ENCODE measurements at regions not wholly inside any gene's neighbourhood (a gene's known extent, or its start where the extent isn't known, plus 50 kb on each side); places are given as distances from the start of the nearest gene placed in this dataset.

GRCh38 chr10:56028298-56029132 lies 332.5 kb downstream of the ZWINT start:
- H3K27ac ChIP-seq (ENCODE audit: low read length): no peak overlapping the region
- no peaks in the 10 kb centered on the region for H3K9me3 ChIP-seq (ENCODE audit: insufficient read depth, low read length, severe bottlenecking)
- H3K4me3 ChIP-seq (ENCODE audit: low read depth in 1 of 2, low read length in 2 of 2): no peak overlapping the region
- ATAC-seq (ENCODE audit: insufficient read depth, low read depth): no peak
- no peaks in the 10 kb centered on the region for H3K79me2 ChIP-seq (ENCODE audit: insufficient read depth, low read length)
- H4K20me1 ChIP-seq (ENCODE audit: insufficient read depth, low read length): no peaks in the 10 kb centered on the region
- H3K9ac ChIP-seq (ENCODE audit: low read depth, low read length): no peak overlapping the region
- no peaks in the 10 kb centered on the region for H3K4me1 ChIP-seq (ENCODE audit: insufficient read depth, low read length)
- TF ChIP-seq, protein P1, sequence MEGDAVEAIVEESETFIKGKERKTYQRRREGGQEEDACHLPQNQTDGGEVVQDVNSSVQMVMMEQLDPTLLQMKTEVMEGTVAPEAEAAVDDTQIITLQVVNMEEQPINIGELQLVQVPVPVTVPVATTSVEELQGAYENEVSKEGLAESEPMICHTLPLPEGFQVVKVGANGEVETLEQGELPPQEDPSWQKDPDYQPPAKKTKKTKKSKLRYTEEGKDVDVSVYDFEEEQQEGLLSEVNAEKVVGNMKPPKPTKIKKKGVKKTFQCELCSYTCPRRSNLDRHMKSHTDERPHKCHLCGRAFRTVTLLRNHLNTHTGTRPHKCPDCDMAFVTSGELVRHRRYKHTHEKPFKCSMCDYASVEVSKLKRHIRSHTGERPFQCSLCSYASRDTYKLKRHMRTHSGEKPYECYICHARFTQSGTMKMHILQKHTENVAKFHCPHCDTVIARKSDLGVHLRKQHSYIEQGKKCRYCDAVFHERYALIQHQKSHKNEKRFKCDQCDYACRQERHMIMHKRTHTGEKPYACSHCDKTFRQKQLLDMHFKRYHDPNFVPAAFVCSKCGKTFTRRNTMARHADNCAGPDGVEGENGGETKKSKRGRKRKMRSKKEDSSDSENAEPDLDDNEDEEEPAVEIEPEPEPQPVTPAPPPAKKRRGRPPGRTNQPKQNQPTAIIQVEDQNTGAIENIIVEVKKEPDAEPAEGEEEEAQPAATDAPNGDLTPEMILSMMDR (IDR thresholded peaks at IDR 0.05; ENCODE audit: borderline replicate concordance, extremely low read depth, low read length, poor library complexity, severe bottlenecking): no peak
- no peak for TF ChIP-seq EZH2 (IDR thresholded peaks at IDR 0.05; ENCODE audit: borderline replicate concordance, low read depth, low read length, severe bottlenecking)
- no peaks in the 10 kb centered on the region for H3K36me3 ChIP-seq (ENCODE audit: insufficient read depth, low read length)
- no peak overlapping the region for H2AFZ ChIP-seq (ENCODE audit: low read depth, low read length)
- H3K4me2 ChIP-seq (ENCODE audit: insufficient read depth, low read length): no peak overlapping the region
- no peaks in the 10 kb centered on the region for H3K27me3 ChIP-seq (ENCODE audit: insufficient read depth, low read length, poor library complexity)
- DNase-seq: no peak

- Histone ChIP-seq H4K20me1 (ENCODE audit: insufficient read depth, low read length) (no peaks in the 10 kb centered on the region), H3K9ac (ENCODE audit: low read depth, low read length) (no peak overlapping the region), H3K4me2 (ENCODE audit: insufficient read depth, low read length) (no peak overlapping the region), H3K9me3 (ENCODE audit: insufficient read depth, low read length, severe bottlenecking) (no peaks in the 10 kb centered on the region), H3K27me3 (ENCODE audit: insufficient read depth, low read length, poor library complexity) (no peaks in the 10 kb centered on the region), H3K27ac (ENCODE audit: low read length) (no peak overlapping the region), H3K4me1 (ENCODE audit: insufficient read depth, low read length) (no peaks in the 10 kb centered on the region), H3K4me3 (ENCODE audit: low read depth in 1 of 2, low read length in 2 of 2) (no peak overlapping the region), H3K36me3 (ENCODE audit: insufficient read depth, low read length) (no peaks in the 10 kb centered on the region), H3K79me2 (ENCODE audit: insufficient read depth, low read length) (no peaks in the 10 kb centered on the region), H2AFZ (ENCODE audit: low read depth, low read length) (no peak overlapping the region)
- ATAC-seq (ENCODE audit: insufficient read depth, low read depth): no peak
- no peak for TF ChIP-seq EZH2 (IDR thresholded peaks at IDR 0.05; ENCODE audit: borderline replicate concordance, low read depth, low read length, severe bottlenecking)
- TF ChIP-seq, protein P1 (IDR thresholded peaks at IDR 0.05; ENCODE audit: borderline replicate concordance, extremely low read depth, low read length, poor library complexity, severe bottlenecking): no peak
- DNase-seq: no peak
Observed at GRCh38 chr10:56012101-56012500, 349.0 kb downstream of the ZWINT start.

DNA sequence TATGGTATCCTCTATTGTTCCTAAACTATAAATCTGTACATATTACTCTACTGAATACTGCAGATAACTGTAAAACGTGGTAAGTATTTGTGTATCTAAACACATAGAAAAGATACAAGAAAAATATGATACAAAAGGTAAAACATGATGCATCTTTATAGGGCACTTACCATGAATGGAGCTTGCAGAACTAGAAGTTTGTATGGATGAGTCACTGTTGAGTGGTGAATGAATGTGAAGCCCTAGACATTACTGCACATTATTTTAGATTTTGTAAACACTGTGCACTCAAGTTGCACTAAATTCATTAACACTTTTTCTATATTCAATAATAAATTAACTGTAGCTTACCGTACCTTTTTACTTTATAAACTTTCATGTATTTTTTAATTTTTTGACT lies 357.5 kb downstream of the ZWINT start:
- Histone ChIP-seq H3K36me3 (ENCODE audit: insufficient read depth, low read length) (no peaks in the 10 kb centered on the region), H3K4me1 (ENCODE audit: insufficient read depth, low read length) (no peaks in the 10 kb centered on the region), H3K9me3 (ENCODE audit: insufficient read depth, low read length, severe bottlenecking) (no peaks in the 10 kb centered on the region), H3K9ac (ENCODE audit: low read depth, low read length) (no peak overlapping the region), H3K79me2 (ENCODE audit: insufficient read depth, low read length) (no peaks in the 10 kb centered on the region), H4K20me1 (ENCODE audit: insufficient read depth, low read length) (no peaks in the 10 kb centered on the region), H3K4me3 (ENCODE audit: low read depth in 1 of 2, low read length in 2 of 2) (no peak overlapping the region), H3K27ac (ENCODE audit: low read length) (no peak overlapping the region), H3K27me3 (ENCODE audit: insufficient read depth, low read length, poor library complexity) (no peaks in the 10 kb centered on the region), H2AFZ (ENCODE audit: low read depth, low read length) (no peak overlapping the region), H3K4me2 (ENCODE audit: insufficient read depth, low read length) (no peak overlapping the region)
- no peak for ATAC-seq (ENCODE audit: insufficient read depth, low read depth)
- no peak for DNase-seq
- no peak for TF ChIP-seq EZH2 (IDR thresholded peaks at IDR 0.05; ENCODE audit: borderline replicate concordance, low read depth, low read length, severe bottlenecking)
- TF ChIP-seq, protein P1 (IDR thresholded peaks at IDR 0.05; ENCODE audit: borderline replicate concordance, extremely low read depth, low read length, poor library complexity, severe bottlenecking): no peak

Data from DND-41 (cell line).